HCT116 (cell line): ENCODE measurements at regions not wholly inside any gene's neighbourhood (a gene's known extent, or its start where the extent isn't known, plus 50 kb on each side); places are given as distances from the start of the nearest gene placed in this dataset.

Experiments used
- ATAC-seq: fragments of 200-7000 bp; cut with Tn5 transposase; 2 replicates; pipeline ENCODE4 v1.9.1; 2020; ENCODE audit warnings: mild to moderate bottlenecking, moderate library complexity
- BruUV-seq: library from RNA; stranded (reverse); fragments of 400-500 nt; replicated peaks from 2 replicates; lab custom pipeline; 2021; lab: Mats Ljungman, UMichigan
- CTCF ChIA-PET: fragments of 300-600 bp; sonication (Branson Sonifier 250); formaldehyde crosslinking; loops from one replicate; lab custom pipeline; 2021; ENCODE audit warnings: antibody characterized with exemption; lab: Charles Lee
- POLR2A ChIA-PET: fragments of 300-600, 350-600 bp; sonication (Branson Sonifier 250); formaldehyde crosslinking; loops from one replicate; lab custom pipeline; 2021; ENCODE audit warnings: antibody characterized with exemption; lab: Charles Lee
- RAD21 ChIA-PET, 2 experiments: fragments of 300-600 bp; sonication (Branson Sonifier 250); formaldehyde crosslinking; loops; one replicate each; lab custom pipeline; 2023; ENCODE audit warnings: low total read pairs in 2 of 2; ENCODE audit not compliant: uncharacterized antibody in 2 of 2, unreplicated experiment in 2 of 2, low non-redundant PET in 1 of 2; lab: Charles Lee
- DNase-seq: peaks from one replicate; pipeline ENCODE4 v3.0.0-alpha.2; 2010; ENCODE audit warnings: low read depth, low spot score
- H2AFZ ChIP-seq: fragments of 200-600 bp; shearing (Covaris generic), sonication (generic); 2 replicates; pipeline ENCODE4 v1.6.1; 2017; ENCODE audit warnings: low read depth, mixed run types, mixed read lengths, antibody characterized with exemption, low read length; ENCODE audit not compliant: poor library complexity, severe bottlenecking
- H3K27ac ChIP-seq: 2 replicates; pipeline ENCODE4 v1.5.1; 2012; ENCODE audit warnings: low read depth, low read length
- H3K27me3 ChIP-seq: fragments of 200-600 bp; sonication (generic); 2 replicates; pipeline ENCODE4 v1.6.1; 2016; ENCODE audit warnings: mixed run types, low read length, mixed read lengths; ENCODE audit not compliant: insufficient read depth
- H3K36me3 ChIP-seq, 2 experiments: fragments of 200-500 bp in 1 of 2; fragments of 200-600 bp in 1 of 2; sonication (Bioruptor generic) in 1 of 2; sonication (generic) in 1 of 2; 2 replicates each; pipeline versions ENCODE4 v1.5.1 to v1.6.1; 2014 to 2016; ENCODE audit warnings: low read length in 2 of 2, inconsistent platforms in 1 of 2, mixed read lengths in 1 of 2, mixed run types in 1 of 2; ENCODE audit not compliant: insufficient read depth in 2 of 2, control insufficient read depth in 1 of 2
- H3K4me1 ChIP-seq, 2 experiments: fragments of 200-600 bp in 1 of 2; sonication (generic) in 1 of 2; 2 replicates each; pipeline versions ENCODE4 v1.5.1 to v1.6.1; 2012 to 2017; ENCODE audit warnings: low read length in 2 of 2, inconsistent platforms in 1 of 2, mild to moderate bottlenecking in 1 of 2, mixed read lengths in 1 of 2, mixed run types in 1 of 2, moderate library complexity in 1 of 2; ENCODE audit not compliant: insufficient read depth in 2 of 2, control insufficient read depth in 1 of 2
- H3K4me2 ChIP-seq: fragments of 200-600 bp; sonication (generic); 2 replicates; pipeline ENCODE4 v1.6.1; 2017; ENCODE audit warnings: mixed run types, low read length, mixed read lengths
- H3K4me3 ChIP-seq, 2 experiments: fragments of 200-600 bp in 1 of 2; sonication (generic) in 1 of 2; replicated peaks in 1 of 2; 2 replicates each; pipeline ENCODE4 v1.5.1; 2011 to 2016; ENCODE audit warnings: low read length in 2 of 2, control low read depth in 1 of 2, low read depth in 1 of 2, mild to moderate bottlenecking in 1 of 2, mixed read lengths in 1 of 2, mixed run types in 1 of 2
- H3K79me2 ChIP-seq: fragments of 200-600 bp; sonication (generic); 2 replicates; pipeline ENCODE4 v1.6.1; 2017; ENCODE audit warnings: mild to moderate bottlenecking, mixed run types, low read length, moderate library complexity, mixed read lengths; ENCODE audit not compliant: insufficient read depth
- H3K9ac ChIP-seq: fragments of 200-600 bp; sonication (generic); 2 replicates; pipeline ENCODE4 v1.6.1; 2016; ENCODE audit warnings: low read length, mixed read lengths
- H3K9me2 ChIP-seq: fragments of 200-600 bp; sonication (generic), shearing (Covaris generic); 2 replicates; pipeline ENCODE4 v1.6.1; 2017; ENCODE audit warnings: mixed run types, mild to moderate bottlenecking, moderate library complexity; ENCODE audit not compliant: insufficient read depth
- H3K9me3 ChIP-seq, 2 experiments: fragments of 200-500 bp in 1 of 2; fragments of 200-600 bp in 1 of 2; sonication (Bioruptor generic) in 1 of 2; sonication (generic) in 1 of 2; 2 replicates each; pipeline ENCODE4 v1.6.1; 2014 to 2017; ENCODE audit warnings: low read length in 2 of 2, mixed read lengths in 2 of 2, inconsistent platforms in 1 of 2, low read depth in 1 of 2, mild to moderate bottlenecking in 1 of 2, mixed run types in 1 of 2, moderate library complexity in 1 of 2; ENCODE audit not compliant: control insufficient read depth in 1 of 2, insufficient read depth in 1 of 2
- H4K20me1 ChIP-seq: fragments of 200-600 bp; sonication (generic), shearing (Covaris generic); 2 replicates; pipeline ENCODE4 v1.6.1; 2017; ENCODE audit warnings: mixed run types, mild to moderate bottlenecking, moderate library complexity; ENCODE audit not compliant: insufficient read depth
- CBX3 ChIP-seq: IDR thresholded peaks from 2 replicates; pipeline ENCODE4 v1.6.1; 2012; ENCODE audit warnings: low read depth
- CEBPB ChIP-seq: IDR thresholded peaks from 2 replicates; pipeline ENCODE4 v1.6.1; 2012; ENCODE audit warnings: low read depth
- EZH2 ChIP-seq: fragments of 200-600 bp; sonication (generic); IDR thresholded peaks from 2 replicates; pipeline ENCODE4 v1.6.1; 2017; ENCODE audit warnings: antibody characterized with exemption, mixed run types
- EZH2phosphoT487 ChIP-seq: fragments of 200-600 bp; IDR thresholded peaks from 2 replicates; pipeline ENCODE4 v1.6.1; 2018; ENCODE audit warnings: antibody characterized with exemption, borderline replicate concordance
- FOSL1 ChIP-seq: IDR thresholded peaks from 2 replicates; pipeline ENCODE4 v1.6.1; 2012; ENCODE audit warnings: low read depth
- JUND ChIP-seq: IDR thresholded peaks from 2 replicates; pipeline ENCODE4 v1.6.1; 2012
- POLR2AphosphoS5 ChIP-seq: IDR thresholded peaks from 2 replicates; pipeline ENCODE4 v1.6.1; 2011; ENCODE audit warnings: mild to moderate bottlenecking, low read depth, low read length, moderate library complexity
- RAD21 ChIP-seq: IDR thresholded peaks from 2 replicates; pipeline ENCODE4 v1.6.1; 2012; ENCODE audit warnings: low read depth, mild to moderate bottlenecking
- SIN3A ChIP-seq: IDR thresholded peaks from 2 replicates; pipeline ENCODE4 v1.6.1; 2012; ENCODE audit warnings: low read depth
- SP1 ChIP-seq: IDR thresholded peaks from 2 replicates; pipeline ENCODE4 v1.6.1; 2012; ENCODE audit warnings: low read depth
- SRF ChIP-seq: IDR thresholded peaks from 2 replicates; pipeline ENCODE4 v1.6.1; 2012; ENCODE audit warnings: low read depth
- TCF7L2 ChIP-seq: IDR thresholded peaks from 2 replicates; pipeline ENCODE4 v1.7.0; 2011; ENCODE audit warnings: borderline replicate concordance, inconsistent platforms; ENCODE audit not compliant: insufficient read depth, insufficient read length; ENCODE audit errors: extremely low read depth
- ZFX ChIP-seq: fragments of 450-650 bp; IDR thresholded peaks from 2 replicates; pipeline ENCODE4 v1.6.1; 2017
- ZNF274 ChIP-seq: fragments of 200-500 bp; sonication (Bioruptor generic); IDR thresholded peaks from 2 replicates; pipeline ENCODE4 v1.6.1; 2014; ENCODE audit warnings: mild to moderate bottlenecking, low read depth, low read length, inconsistent platforms
- intact Hi-C: fragments of 100-400 bp; cut with micrococcal nuclease; formaldehyde crosslinking; loops from 2 replicates; pipeline ENCODE4 v1.10.0; 2022
- TF ChIP-seq, protein P1 (sequence below): IDR thresholded peaks from 2 replicates; pipeline ENCODE4 v1.6.1; 2012; ENCODE audit warnings: low read depth
- TF ChIP-seq, protein P2 (sequence below): IDR thresholded peaks from 2 replicates; pipeline ENCODE4 v1.6.1; 2012
- TF ChIP-seq, protein P3 (sequence below): IDR thresholded peaks from 2 replicates; pipeline ENCODE4 v1.6.1; 2011; ENCODE audit warnings: mild to moderate bottlenecking, low read length, moderate library complexity; ENCODE audit not compliant: insufficient replicate concordance; ENCODE audit errors: extremely low read depth
- TF ChIP-seq, protein P4 (sequence below), 3 experiments: fragments of 200-600 bp in 1 of 3; sonication (generic) in 1 of 3; IDR thresholded peaks in 2 of 3; conservative IDR thresholded peaks in 1 of 3; 2 replicates each; pipeline ENCODE4 v1.5.1; 2012 to 2017; ENCODE audit warnings: low read depth in 2 of 3, low read length in 2 of 3, antibody characterized with exemption in 1 of 3, borderline replicate concordance in 1 of 3, control low read depth in 1 of 3, mild to moderate bottlenecking in 1 of 3, mixed read lengths in 1 of 3, mixed run types in 1 of 3, moderate library complexity in 1 of 3; ENCODE audit not compliant: insufficient read depth in 1 of 3

DNA sequence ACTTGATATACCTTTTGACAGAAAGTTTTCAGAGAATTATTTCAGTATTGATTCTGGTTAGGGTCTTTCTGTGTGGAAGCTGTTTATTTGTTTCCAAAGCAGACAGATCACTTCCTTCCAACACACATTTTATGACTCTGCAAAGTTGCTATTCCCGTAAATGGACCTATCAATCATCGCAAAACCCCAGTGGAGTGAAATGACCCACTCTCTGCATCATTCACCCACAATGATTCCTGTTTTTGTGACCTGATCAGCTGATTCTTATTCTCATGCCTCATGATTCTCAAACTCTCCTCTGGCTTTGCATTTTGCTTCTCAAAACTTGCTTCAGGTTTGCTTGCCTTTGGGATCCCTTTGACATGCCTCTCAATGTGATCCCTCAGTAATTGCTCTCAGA lies 453.7 kb downstream of the PCDH17 start:
- no peaks in the 10 kb centered on the region for H3K27me3 ChIP-seq
- no peaks in the 10 kb centered on the region for H3K79me2 ChIP-seq
- H4K20me1 ChIP-seq, result no peaks in the 10 kb centered on the region
- no peak overlapping the region for H3K4me2 ChIP-seq
- RAD21 ChIA-PET, result no interaction called here
- H3K9me3 ChIP-seq, result peaks cover 9 to 38% of the 10 kb centered on the region in 2 experiments; a peak in 3 of 4 replicates
- no peaks in the 10 kb centered on the region for H3K4me1 ChIP-seq
- no peak overlapping the region for H3K27ac ChIP-seq
- BruUV-seq, result no TSS peak
- H3K36me3 ChIP-seq, result no peaks in the 10 kb centered on the region
- CTCF ChIA-PET, result no interaction called here
- H3K9me2 ChIP-seq, result no peaks in the 10 kb centered on the region
- TF ChIP-seq ZNF274 (no peak), JUND (no peak), POLR2AphosphoS5 (no peak), RAD21 (no peak), ZFX (no peak), SRF (no peak), SP1 (no peak), TCF7L2 (no peak), SIN3A (no peak), FOSL1 (no peak), CBX3 (no peak), CEBPB (no peak), EZH2phosphoT487 (no peak), EZH2 (no peak)
- TF ChIP-seq, protein P1, sequence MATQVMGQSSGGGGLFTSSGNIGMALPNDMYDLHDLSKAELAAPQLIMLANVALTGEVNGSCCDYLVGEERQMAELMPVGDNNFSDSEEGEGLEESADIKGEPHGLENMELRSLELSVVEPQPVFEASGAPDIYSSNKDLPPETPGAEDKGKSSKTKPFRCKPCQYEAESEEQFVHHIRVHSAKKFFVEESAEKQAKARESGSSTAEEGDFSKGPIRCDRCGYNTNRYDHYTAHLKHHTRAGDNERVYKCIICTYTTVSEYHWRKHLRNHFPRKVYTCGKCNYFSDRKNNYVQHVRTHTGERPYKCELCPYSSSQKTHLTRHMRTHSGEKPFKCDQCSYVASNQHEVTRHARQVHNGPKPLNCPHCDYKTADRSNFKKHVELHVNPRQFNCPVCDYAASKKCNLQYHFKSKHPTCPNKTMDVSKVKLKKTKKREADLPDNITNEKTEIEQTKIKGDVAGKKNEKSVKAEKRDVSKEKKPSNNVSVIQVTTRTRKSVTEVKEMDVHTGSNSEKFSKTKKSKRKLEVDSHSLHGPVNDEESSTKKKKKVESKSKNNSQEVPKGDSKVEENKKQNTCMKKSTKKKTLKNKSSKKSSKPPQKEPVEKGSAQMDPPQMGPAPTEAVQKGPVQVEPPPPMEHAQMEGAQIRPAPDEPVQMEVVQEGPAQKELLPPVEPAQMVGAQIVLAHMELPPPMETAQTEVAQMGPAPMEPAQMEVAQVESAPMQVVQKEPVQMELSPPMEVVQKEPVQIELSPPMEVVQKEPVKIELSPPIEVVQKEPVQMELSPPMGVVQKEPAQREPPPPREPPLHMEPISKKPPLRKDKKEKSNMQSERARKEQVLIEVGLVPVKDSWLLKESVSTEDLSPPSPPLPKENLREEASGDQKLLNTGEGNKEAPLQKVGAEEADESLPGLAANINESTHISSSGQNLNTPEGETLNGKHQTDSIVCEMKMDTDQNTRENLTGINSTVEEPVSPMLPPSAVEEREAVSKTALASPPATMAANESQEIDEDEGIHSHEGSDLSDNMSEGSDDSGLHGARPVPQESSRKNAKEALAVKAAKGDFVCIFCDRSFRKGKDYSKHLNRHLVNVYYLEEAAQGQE, result no peak
- TF ChIP-seq, protein P2, sequence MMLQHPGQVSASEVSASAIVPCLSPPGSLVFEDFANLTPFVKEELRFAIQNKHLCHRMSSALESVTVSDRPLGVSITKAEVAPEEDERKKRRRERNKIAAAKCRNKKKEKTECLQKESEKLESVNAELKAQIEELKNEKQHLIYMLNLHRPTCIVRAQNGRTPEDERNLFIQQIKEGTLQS, result no peak
- TF ChIP-seq, protein P3, sequence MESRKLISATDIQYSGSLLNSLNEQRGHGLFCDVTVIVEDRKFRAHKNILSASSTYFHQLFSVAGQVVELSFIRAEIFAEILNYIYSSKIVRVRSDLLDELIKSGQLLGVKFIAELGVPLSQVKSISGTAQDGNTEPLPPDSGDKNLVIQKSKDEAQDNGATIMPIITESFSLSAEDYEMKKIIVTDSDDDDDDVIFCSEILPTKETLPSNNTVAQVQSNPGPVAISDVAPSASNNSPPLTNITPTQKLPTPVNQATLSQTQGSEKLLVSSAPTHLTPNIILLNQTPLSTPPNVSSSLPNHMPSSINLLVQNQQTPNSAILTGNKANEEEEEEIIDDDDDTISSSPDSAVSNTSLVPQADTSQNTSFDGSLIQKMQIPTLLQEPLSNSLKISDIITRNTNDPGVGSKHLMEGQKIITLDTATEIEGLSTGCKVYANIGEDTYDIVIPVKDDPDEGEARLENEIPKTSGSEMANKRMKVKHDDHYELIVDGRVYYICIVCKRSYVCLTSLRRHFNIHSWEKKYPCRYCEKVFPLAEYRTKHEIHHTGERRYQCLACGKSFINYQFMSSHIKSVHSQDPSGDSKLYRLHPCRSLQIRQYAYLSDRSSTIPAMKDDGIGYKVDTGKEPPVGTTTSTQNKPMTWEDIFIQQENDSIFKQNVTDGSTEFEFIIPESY, result no peak
- TF ChIP-seq, protein P4, sequence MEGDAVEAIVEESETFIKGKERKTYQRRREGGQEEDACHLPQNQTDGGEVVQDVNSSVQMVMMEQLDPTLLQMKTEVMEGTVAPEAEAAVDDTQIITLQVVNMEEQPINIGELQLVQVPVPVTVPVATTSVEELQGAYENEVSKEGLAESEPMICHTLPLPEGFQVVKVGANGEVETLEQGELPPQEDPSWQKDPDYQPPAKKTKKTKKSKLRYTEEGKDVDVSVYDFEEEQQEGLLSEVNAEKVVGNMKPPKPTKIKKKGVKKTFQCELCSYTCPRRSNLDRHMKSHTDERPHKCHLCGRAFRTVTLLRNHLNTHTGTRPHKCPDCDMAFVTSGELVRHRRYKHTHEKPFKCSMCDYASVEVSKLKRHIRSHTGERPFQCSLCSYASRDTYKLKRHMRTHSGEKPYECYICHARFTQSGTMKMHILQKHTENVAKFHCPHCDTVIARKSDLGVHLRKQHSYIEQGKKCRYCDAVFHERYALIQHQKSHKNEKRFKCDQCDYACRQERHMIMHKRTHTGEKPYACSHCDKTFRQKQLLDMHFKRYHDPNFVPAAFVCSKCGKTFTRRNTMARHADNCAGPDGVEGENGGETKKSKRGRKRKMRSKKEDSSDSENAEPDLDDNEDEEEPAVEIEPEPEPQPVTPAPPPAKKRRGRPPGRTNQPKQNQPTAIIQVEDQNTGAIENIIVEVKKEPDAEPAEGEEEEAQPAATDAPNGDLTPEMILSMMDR (IDR thresholded peaks at IDR 0.05 in 2 of 3, conservative IDR thresholded peaks at IDR 0.05 in 1 of 3; ENCODE audit: borderline replicate concordance in 1 of 3, insufficient read depth in 1 of 3, low read depth in 2 of 3, low read length in 2 of 3), result no peak
- intact Hi-C loops, result no loop called here
- H3K9ac ChIP-seq, result no peak overlapping the region
- H3K4me3 ChIP-seq, result no peak overlapping the region
- ATAC-seq (no peak), DNase-seq (no peak)
- no peak overlapping the region for H2AFZ ChIP-seq
- POLR2A ChIA-PET, result no interaction called here
